ENCODE measurements at regions not wholly inside any gene's neighbourhood (a gene's known extent, or its start where the extent isn't known, plus 50 kb on each side); places are given as distances from the start of the nearest gene placed in this dataset.
"Not testable (repeated sequence)": the region's sequence is repeated elsewhere in the genome, so short reads cannot be mapped to it uniquely, and the experiment has no call there.

GRCh38 chr3:134737516-134737915 is 57.5 kb upstream of the EPHB1 start:
- Histone ChIP-seq H3K4me3 (replicated peaks; ENCODE audit: insufficient read depth, low read length) (no peak overlapping the region), H3K27ac (replicated peaks) (no peak overlapping the region), H3K27me3 (ENCODE audit: insufficient read depth, poor library complexity, severe bottlenecking) (peaks cover 3% of the 10 kb centered on the region)
- TF ChIP-seq POLR2AphosphoS5 (IDR thresholded peaks at IDR 0.05; ENCODE audit: low read depth) = no peak
- TF ChIP-seq REST (IDR thresholded peaks at IDR 0.05; ENCODE audit: insufficient replicate concordance, low read depth) = no peak
- TF ChIP-seq, protein P1, sequence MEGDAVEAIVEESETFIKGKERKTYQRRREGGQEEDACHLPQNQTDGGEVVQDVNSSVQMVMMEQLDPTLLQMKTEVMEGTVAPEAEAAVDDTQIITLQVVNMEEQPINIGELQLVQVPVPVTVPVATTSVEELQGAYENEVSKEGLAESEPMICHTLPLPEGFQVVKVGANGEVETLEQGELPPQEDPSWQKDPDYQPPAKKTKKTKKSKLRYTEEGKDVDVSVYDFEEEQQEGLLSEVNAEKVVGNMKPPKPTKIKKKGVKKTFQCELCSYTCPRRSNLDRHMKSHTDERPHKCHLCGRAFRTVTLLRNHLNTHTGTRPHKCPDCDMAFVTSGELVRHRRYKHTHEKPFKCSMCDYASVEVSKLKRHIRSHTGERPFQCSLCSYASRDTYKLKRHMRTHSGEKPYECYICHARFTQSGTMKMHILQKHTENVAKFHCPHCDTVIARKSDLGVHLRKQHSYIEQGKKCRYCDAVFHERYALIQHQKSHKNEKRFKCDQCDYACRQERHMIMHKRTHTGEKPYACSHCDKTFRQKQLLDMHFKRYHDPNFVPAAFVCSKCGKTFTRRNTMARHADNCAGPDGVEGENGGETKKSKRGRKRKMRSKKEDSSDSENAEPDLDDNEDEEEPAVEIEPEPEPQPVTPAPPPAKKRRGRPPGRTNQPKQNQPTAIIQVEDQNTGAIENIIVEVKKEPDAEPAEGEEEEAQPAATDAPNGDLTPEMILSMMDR (IDR thresholded peaks at IDR 0.05; ENCODE audit: insufficient read depth, low read length) = no peak
- TF ChIP-seq SPI1 (IDR thresholded peaks at IDR 0.05; ENCODE audit: borderline replicate concordance, low read depth) = no peak
- no peak for TF ChIP-seq GABPA (IDR thresholded peaks at IDR 0.05; ENCODE audit: low read depth)
- no peak for DNase-seq (ENCODE audit: low read depth in 1 of 2, low spot score in 1 of 2)

GRCh38 chr3:134740077-134740476 is 55.0 kb upstream of the EPHB1 start:
- not testable (repeated sequence) for H3K27me3 ChIP-seq (ENCODE audit: insufficient read depth, poor library complexity, severe bottlenecking); H3K27ac ChIP-seq (replicated peaks); H3K4me3 ChIP-seq (replicated peaks; ENCODE audit: insufficient read depth, low read length); DNase-seq (ENCODE audit: low read depth in 1 of 2, low spot score in 1 of 2)

- Histone ChIP-seq H3K4me3 (replicated peaks; ENCODE audit: insufficient read depth, low read length) (no peak overlapping the region), H3K27ac (replicated peaks) (no peak overlapping the region)
- TF ChIP-seq POLR2AphosphoS5 (IDR thresholded peaks at IDR 0.05; ENCODE audit: low read depth) (no peak), REST (IDR thresholded peaks at IDR 0.05; ENCODE audit: insufficient replicate concordance, low read depth) (no peak), GABPA (IDR thresholded peaks at IDR 0.05; ENCODE audit: low read depth) (no peak), SPI1 (IDR thresholded peaks at IDR 0.05; ENCODE audit: borderline replicate concordance, low read depth) (no peak)
- TF ChIP-seq, protein P1 (IDR thresholded peaks at IDR 0.05; ENCODE audit: insufficient read depth, low read length) = no peak
These were observed 52.9 kb upstream of the EPHB1 start for GRCh38 chr3:134742202-134742601.

DNA sequence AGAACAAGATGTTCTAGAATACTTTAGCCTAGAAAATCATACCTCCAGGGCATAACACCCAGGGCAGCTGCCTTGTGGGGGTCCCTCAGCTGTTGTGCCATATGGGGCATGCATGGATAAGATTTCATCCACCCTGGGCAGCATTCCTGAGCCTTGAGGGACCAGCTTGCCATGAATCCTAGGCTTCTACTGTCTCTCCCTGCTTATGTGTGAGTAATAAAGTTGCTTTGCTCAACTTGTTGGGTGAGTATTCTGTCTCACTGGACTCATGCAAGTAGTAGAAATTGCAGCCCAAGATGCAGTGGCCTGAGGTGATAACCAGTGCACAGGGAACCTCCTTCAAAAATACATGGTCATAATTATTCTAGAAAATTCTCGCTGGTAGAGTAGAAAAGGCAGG is 52.1 kb upstream of the EPHB1 start:
- TF ChIP-seq REST (IDR thresholded peaks at IDR 0.05; ENCODE audit: insufficient replicate concordance, low read depth) = no peak
- no peak for TF ChIP-seq SPI1 (IDR thresholded peaks at IDR 0.05; ENCODE audit: borderline replicate concordance, low read depth)
- no peak for TF ChIP-seq POLR2AphosphoS5 (IDR thresholded peaks at IDR 0.05; ENCODE audit: low read depth)
- TF ChIP-seq, protein P1 (IDR thresholded peaks at IDR 0.05; ENCODE audit: insufficient read depth, low read length) = no peak
- TF ChIP-seq GABPA (IDR thresholded peaks at IDR 0.05; ENCODE audit: low read depth) = no peak
- H3K4me3 ChIP-seq (replicated peaks; ENCODE audit: insufficient read depth, low read length) = no peak overlapping the region
- no peak overlapping the region for H3K27ac ChIP-seq (replicated peaks)
- H3K27me3 ChIP-seq (ENCODE audit: insufficient read depth, poor library complexity, severe bottlenecking) = no peaks in the 10 kb centered on the region
- DNase-seq (ENCODE audit: low read depth in 1 of 2, low spot score in 1 of 2) = no peak

More at GRCh38 chr3:134742202-134742601, 52.9 kb upstream of the EPHB1 start:
- no peak for DNase-seq (ENCODE audit: low read depth in 1 of 2, low spot score in 1 of 2)
- H3K27me3 ChIP-seq (ENCODE audit: insufficient read depth, poor library complexity, severe bottlenecking) = no peaks in the 10 kb centered on the region
